BLaER1 treated with 17β-estradiol and CSF1 and Interleukin-3, amounts not matched to agents 10 nM and 100 nM (cell line): ENCODE measurements at regions not wholly inside any gene's neighbourhood (a gene's known extent, or its start where the extent isn't known, plus 50 kb on each side); places are given as distances from the start of the nearest gene placed in this dataset.
A peak's percentile ranks its signal among the peaks of the same experiment; 100 is the strongest.

ENCODE experiments used
- H3K27ac ChIP-seq, 11 experiments: shearing (Covaris generic); formaldehyde crosslinking; 2 replicates each; pipeline ENCODE4 v1.8.1; 2022
- H3K27me3 ChIP-seq, 11 experiments: shearing (Covaris generic); formaldehyde crosslinking; 2 replicates each; pipeline ENCODE4 v1.8.1; 2022
- H3K36me3 ChIP-seq, 11 experiments: shearing (Covaris generic); formaldehyde crosslinking; 2 replicates each; pipeline ENCODE4 v1.8.1; 2022
- H3K4me1 ChIP-seq, 10 experiments: shearing (Covaris generic); formaldehyde crosslinking; 2 replicates each; pipeline ENCODE4 v1.8.1; 2022
- H3K4me2 ChIP-seq, 11 experiments: shearing (Covaris generic); formaldehyde crosslinking; 2 replicates each; pipeline ENCODE4 v1.8.1; 2022
- H3K4me3 ChIP-seq, 10 experiments: shearing (Covaris generic); formaldehyde crosslinking; 2 replicates each; pipeline ENCODE4 v1.8.1; 2022
- H3K9ac ChIP-seq, 11 experiments: shearing (Covaris generic); formaldehyde crosslinking; 2 replicates each; pipeline ENCODE4 v1.8.1; 2022
- H3K9me3 ChIP-seq, 11 experiments: shearing (Covaris generic); formaldehyde crosslinking; replicated peaks in 1 of 11; 2 replicates each; pipeline ENCODE4 v1.8.1; 2022
- H4K20me1 ChIP-seq, 11 experiments: shearing (Covaris generic); formaldehyde crosslinking; 2 replicates each; pipeline ENCODE4 v1.8.1; 2022
- Cebpa-rat ChIP-seq, 11 experiments: shearing (Covaris generic); IDR thresholded peaks; 2 replicates each; pipeline ENCODE4 v1.8.1; 2022

GRCh38 chr20:57900226-57900905 is 190.6 kb upstream of the PMEPA1 start:
- H3K4me3 ChIP-seq, result no peak overlapping the region

GRCh38 chr20:57899554-57899953 is 189.7 kb upstream of the PMEPA1 start:
- Histone ChIP-seq H3K27ac (no peak overlapping the region), H3K9ac (no peak overlapping the region), H3K4me2 (peak overlapping the region in 9 of 11 experiments; percentile 29 to 85 (median 54); a peak in 18 of 22 replicates), H3K36me3 (no peaks in the 10 kb centered on the region), H3K27me3 (peaks cover 0 to 28% (median 0%) of the 10 kb centered on the region in 11 experiments; a peak in 4 of 22 replicates), H3K4me1 (peaks cover 22 to 38% (median 32%) of the 10 kb centered on the region in 10 experiments), H3K9me3 (peaks cover 6 to 16% (median 12%) of the 10 kb centered on the region in 11 experiments; a peak in 16 of 22 replicates), H3K4me3 (no peak overlapping the region), H4K20me1 (peaks cover 0 to 9% (median 0%) of the 10 kb centered on the region in 11 experiments; a peak in 2 of 22 replicates)
- no peak for TF ChIP-seq Cebpa-rat (IDR thresholded peaks at IDR 0.05)

More at GRCh38 chr20:57900226-57900905, 190.6 kb upstream of the PMEPA1 start:
- Histone ChIP-seq H4K20me1 (peaks cover 0 to 9% (median 0%) of the 10 kb centered on the region in 11 experiments; a peak in 2 of 22 replicates), H3K9me3 (peaks cover 2 to 8% (median 5%) of the 10 kb centered on the region in 11 experiments; a peak in 14 of 22 replicates), H3K36me3 (no peaks in the 10 kb centered on the region), H3K9ac (no peak overlapping the region), H3K4me2 (peak overlapping the region; percentile 5 to 85 (median 53); a peak in 20 of 22 replicates), H3K4me1 (peaks cover 28 to 44% (median 36%) of the 10 kb centered on the region in 10 experiments), H3K27me3 (peaks cover 0 to 30% (median 0%) of the 10 kb centered on the region in 11 experiments; a peak in 4 of 22 replicates), H3K27ac (no peak overlapping the region)
- no peak for TF ChIP-seq Cebpa-rat (IDR thresholded peaks at IDR 0.05)

GRCh38 chr20:57898332-57898731 is 188.5 kb upstream of the PMEPA1 start:
- TF ChIP-seq Cebpa-rat (IDR thresholded peaks at IDR 0.05), result no peak
- Histone ChIP-seq H3K27ac (no peak overlapping the region), H3K4me3 (no peak overlapping the region), H3K9me3 (peaks cover 6 to 17% (median 13%) of the 10 kb centered on the region in 11 experiments; a peak in 16 of 22 replicates), H3K4me2 (no peak overlapping the region), H3K36me3 (no peaks in the 10 kb centered on the region), H3K27me3 (peaks cover 0 to 22% (median 0%) of the 10 kb centered on the region in 11 experiments; a peak in 5 of 22 replicates), H3K9ac (no peak overlapping the region), H3K4me1 (peaks cover 15 to 28% (median 24%) of the 10 kb centered on the region in 10 experiments), H4K20me1 (peaks cover 0 to 6% (median 0%) of the 10 kb centered on the region in 11 experiments; a peak in 2 of 22 replicates)

GRCh38 chr20:57897891-57898290 is 188.1 kb upstream of the PMEPA1 start:
- no peak for TF ChIP-seq Cebpa-rat (IDR thresholded peaks at IDR 0.05)
- no peak overlapping the region for H3K4me3 ChIP-seq
- peaks cover 6 to 17% (median 13%) of the 10 kb centered on the region in 11 experiments; a peak in 16 of 22 replicates for H3K9me3 ChIP-seq
- H3K9ac ChIP-seq, result no peak overlapping the region
- H3K4me1 ChIP-seq, result peaks cover 15 to 26% (median 24%) of the 10 kb centered on the region in 10 experiments
- H4K20me1 ChIP-seq, result 0 out of 22 replicates have a peak, but pooled peaks cover 0 to 6% (median 0%) of the 10 kb centered on the region in 11 experiments
- no peak overlapping the region for H3K27ac ChIP-seq
- no peak overlapping the region for H3K4me2 ChIP-seq
- H3K36me3 ChIP-seq, result no peaks in the 10 kb centered on the region
- H3K27me3 ChIP-seq, result peaks cover 0 to 17% (median 0%) of the 10 kb centered on the region in 11 experiments; a peak in 5 of 22 replicates

- Histone ChIP-seq H4K20me1 (0 out of 22 replicates have a peak, but pooled peaks cover 0 to 6% (median 0%) of the 10 kb centered on the region in 11 experiments), H3K4me3 (no peak overlapping the region), H3K4me2 (no peak overlapping the region), H3K27me3 (peaks cover 0 to 15% (median 0%) of the 10 kb centered on the region in 11 experiments; a peak in 5 of 22 replicates), H3K27ac (no peak overlapping the region), H3K36me3 (no peaks in the 10 kb centered on the region), H3K9ac (no peak overlapping the region), H3K9me3 (peaks cover 6 to 17% (median 13%) of the 10 kb centered on the region in 11 experiments; a peak in 16 of 22 replicates), H3K4me1 (peaks cover 10 to 21% (median 18%) of the 10 kb centered on the region in 10 experiments)
- TF ChIP-seq Cebpa-rat (IDR thresholded peaks at IDR 0.05), result no peak
Observed at GRCh38 chr20:57897156-57897874, 187.5 kb upstream of the PMEPA1 start.

- no peak overlapping the region for H3K4me3 ChIP-seq
- H3K4me1 ChIP-seq, result peaks cover 6 to 14% (median 12%) of the 10 kb centered on the region in 10 experiments; a peak in 17 of 20 replicates
- peaks cover 0 to 15% (median 0%) of the 10 kb centered on the region in 11 experiments; a peak in 5 of 22 replicates for H3K27me3 ChIP-seq
- H3K36me3 ChIP-seq, result no peaks in the 10 kb centered on the region
- no peak overlapping the region for H3K9ac ChIP-seq
- peaks cover 6 to 17% (median 13%) of the 10 kb centered on the region in 11 experiments; a peak in 16 of 22 replicates for H3K9me3 ChIP-seq
- no peak overlapping the region for H3K4me2 ChIP-seq
- TF ChIP-seq Cebpa-rat (IDR thresholded peaks at IDR 0.05), result no peak
- 0 out of 22 replicates have a peak, but pooled peaks cover 0 to 6% (median 0%) of the 10 kb centered on the region in 11 experiments for H4K20me1 ChIP-seq
- H3K27ac ChIP-seq, result no peak overlapping the region
Observed at GRCh38 chr20:57896563-57896962, 186.7 kb upstream of the PMEPA1 start.

GRCh38 chr20:57896017-57896416 is 186.2 kb upstream of the PMEPA1 start:
- Histone ChIP-seq H3K36me3 (no peaks in the 10 kb centered on the region), H3K27ac (no peak overlapping the region), H3K4me3 (no peak overlapping the region; a peak in 1 of 20 replicates), H3K4me2 (no peak overlapping the region), H3K9ac (no peak overlapping the region), H4K20me1 (0 out of 22 replicates have a peak, but pooled peaks cover 0 to 6% (median 0%) of the 10 kb centered on the region in 11 experiments), H3K4me1 (peaks cover 6 to 19% (median 12%) of the 10 kb centered on the region in 10 experiments; a peak in 17 of 20 replicates), H3K27me3 (peaks cover 0 to 14% (median 0%) of the 10 kb centered on the region in 11 experiments; a peak in 5 of 22 replicates), H3K9me3 (peaks cover 6 to 17% (median 13%) of the 10 kb centered on the region in 11 experiments; a peak in 16 of 22 replicates)
- no peak for TF ChIP-seq Cebpa-rat (IDR thresholded peaks at IDR 0.05)

- Histone ChIP-seq H3K4me2 (no peak overlapping the region), H3K4me3 (no peak overlapping the region), H3K9me3 (peaks cover 6 to 17% (median 13%) of the 10 kb centered on the region in 11 experiments; a peak in 16 of 22 replicates), H3K27ac (no peak overlapping the region), H3K27me3 (peaks cover 0 to 7% (median 0%) of the 10 kb centered on the region in 11 experiments; a peak in 3 of 22 replicates), H3K9ac (no peak overlapping the region), H4K20me1 (0 out of 22 replicates have a peak, but pooled peaks cover 0 to 3% (median 0%) of the 10 kb centered on the region in 11 experiments), H3K4me1 (peaks cover 6 to 15% (median 9%) of the 10 kb centered on the region in 10 experiments; a peak in 17 of 20 replicates), H3K36me3 (no peaks in the 10 kb centered on the region)
- TF ChIP-seq Cebpa-rat (IDR thresholded peaks at IDR 0.05), result no peak
Observed at GRCh38 chr20:57895161-57895855, 185.5 kb upstream of the PMEPA1 start.
